HepG2 (cell line): ENCODE measurements at regions not wholly inside any gene's neighbourhood (a gene's known extent, or its start where the extent isn't known, plus 50 kb on each side); places are given as distances from the start of the nearest gene placed in this dataset.

Experiments used
- ATAC-seq: fragments of 200-7000 bp; cut with Tn5 transposase; 3 replicates; pipeline ENCODE4 v1.9.1; 2020; ENCODE audit warnings: mild to moderate bottlenecking, moderate library complexity
- BruUV-seq: library from RNA; stranded (reverse); fragments of 400-500 nt; replicated peaks from 2 replicates; lab custom pipeline; 2021; lab: Mats Ljungman, UMichigan
- CTCF ChIA-PET: fragments of 300-600 bp; formaldehyde crosslinking; extraction: SDS; loops from one replicate; lab custom pipeline; 2021; ENCODE audit warnings: low total read pairs, inconsistent platforms, low intra/inter-chr PET ratio; lab: Yijun Ruan, JAX
- POLR2A ChIA-PET: fragments of 350-600 bp; sonication (Branson Sonifier 250); formaldehyde crosslinking; loops from one replicate; lab custom pipeline; 2020; ENCODE audit warnings: antibody characterized with exemption, inconsistent platforms; lab: Yijun Ruan, JAX
- DNase-seq: peaks from one replicate; pipeline ENCODE4 v3.0.0-alpha.2; 2015; ENCODE audit warnings: low spot score
- FAIRE-seq: peaks from 3 replicates; lab custom pipeline; 2011; peaks lifted over from hg19 to GRCh38; lab: Jason Lieb, UNC
- H2AFZ ChIP-seq: one replicate; pipeline ENCODE4 v1.6.1; 2011; ENCODE audit warnings: low read length, inconsistent platforms
- H3K27ac ChIP-seq: fragments of 300-600 bp; 3 replicates; pipeline ENCODE4 v1.8.0; 2011; ENCODE audit warnings: mixed run types, mild to moderate bottlenecking, mixed read lengths, low read length, inconsistent platforms; ENCODE audit not compliant: insufficient read depth; ENCODE audit errors: extremely low read length
- H3K27me3 ChIP-seq, 2 experiments: fragments of 200-600 bp in 1 of 2; 2 replicates in 1 of 2; 3 replicates in 1 of 2; pipeline versions ENCODE4 v1.6.0 to v1.8.0; 2011; ENCODE audit warnings: low read length in 2 of 2, mild to moderate bottlenecking in 2 of 2, moderate library complexity in 2 of 2, inconsistent platforms in 1 of 2; ENCODE audit not compliant: insufficient read depth in 2 of 2, control insufficient read depth in 1 of 2
- H3K36me3 ChIP-seq, 2 experiments: fragments of 200-600 bp in 1 of 2; replicated peaks in 1 of 2; 2 replicates in 1 of 2; 3 replicates in 1 of 2; pipeline versions ENCODE4 v1.5.1 to v1.8.0; 2011; ENCODE audit warnings: low read length in 2 of 2, inconsistent platforms in 1 of 2; ENCODE audit not compliant: insufficient read depth in 2 of 2, control insufficient read depth in 1 of 2
- H3K4me1 ChIP-seq: 2 replicates; pipeline ENCODE4 v1.5.1; 2012; ENCODE audit warnings: low read length, inconsistent platforms; ENCODE audit not compliant: insufficient read depth
- H3K4me2 ChIP-seq: 2 replicates; pipeline ENCODE4 v1.6.0; 2011; ENCODE audit warnings: low read depth, low read length, inconsistent platforms
- H3K4me3 ChIP-seq, 3 experiments: fragments of 200-600 bp in 1 of 3; sonication (generic), shearing (Covaris generic) in 1 of 3; replicated peaks in 1 of 3; 2 replicates each; pipeline ENCODE4 v1.5.1; 2011 to 2016; ENCODE audit warnings: low read length in 3 of 3, inconsistent platforms in 2 of 3, low read depth in 2 of 3, mild to moderate bottlenecking in 2 of 3, control low read depth in 1 of 3, mixed read lengths in 1 of 3; ENCODE audit not compliant: insufficient read depth in 1 of 3
- H3K79me2 ChIP-seq: one replicate; pipeline ENCODE4 v1.6.1; 2011; ENCODE audit warnings: low read length, inconsistent platforms; ENCODE audit not compliant: insufficient read depth
- H3K9ac ChIP-seq: 2 replicates; pipeline ENCODE4 v1.6.0; 2011; ENCODE audit warnings: mild to moderate bottlenecking, low read depth, low read length, inconsistent platforms; ENCODE audit not compliant: insufficient read depth
- H3K9me3 ChIP-seq: 2 replicates; pipeline ENCODE4 v1.5.1; 2012; ENCODE audit warnings: mild to moderate bottlenecking, low read length
- H4K20me1 ChIP-seq: 2 replicates; pipeline ENCODE4 v1.6.0; 2011; ENCODE audit warnings: inconsistent platforms, mild to moderate bottlenecking, low read length, moderate library complexity; ENCODE audit not compliant: insufficient read depth
- ARID4A ChIP-seq: sonication (generic); formaldehyde crosslinking; IDR thresholded peaks from 2 replicates; pipeline ENCODE4 v1.5.0; 2020; ENCODE audit warnings: mild to moderate bottlenecking, missing genetic modification reagents, borderline replicate concordance
- ARNTL ChIP-seq: sonication (generic); formaldehyde crosslinking; IDR thresholded peaks from 2 replicates; pipeline ENCODE4 v1.4.0; 2020; ENCODE audit warnings: mild to moderate bottlenecking, missing genetic modification reagents
- EP300 ChIP-seq, 3 experiments: sonication (generic) in 1 of 3; formaldehyde crosslinking in 1 of 3; IDR thresholded peaks; 2 replicates each; pipeline versions ENCODE4 v1.5.1 to v1.6.1; 2011 to 2020; ENCODE audit warnings: low read depth in 2 of 3, low read length in 2 of 3, borderline replicate concordance in 1 of 3, improper control_type of control experiment in 1 of 3, mild to moderate bottlenecking in 1 of 3, missing genetic modification reagents in 1 of 3, moderate library complexity in 1 of 3
- ETS1 ChIP-seq: sonication (generic); formaldehyde crosslinking; IDR thresholded peaks from 2 replicates; pipeline ENCODE4 v1.4.0; 2020; ENCODE audit warnings: missing genetic modification reagents
- ETV5 ChIP-seq: IDR thresholded peaks from 2 replicates; pipeline ENCODE4 v1.6.1; 2018; ENCODE audit warnings: missing biosample characterization, missing genetic modification reagents, inconsistent platforms, borderline replicate concordance
- GABPB1 ChIP-seq: IDR thresholded peaks from 2 replicates; pipeline ENCODE4 v1.6.1; 2016; ENCODE audit warnings: mild to moderate bottlenecking, missing genetic modification reagents, moderate library complexity, missing compliant biosample characterization
- JDP2 ChIP-seq: sonication (generic); formaldehyde crosslinking; IDR thresholded peaks from 2 replicates; pipeline ENCODE4 v1.8.1; 2022; ENCODE audit warnings: missing genetic modification reagents, borderline replicate concordance
- MTF1 ChIP-seq: sonication (generic); formaldehyde crosslinking; IDR thresholded peaks from 2 replicates; pipeline ENCODE4 v1.5.0; 2020; ENCODE audit warnings: missing genetic modification reagents
- SCMH1 ChIP-seq: sonication (generic); formaldehyde crosslinking; IDR thresholded peaks from 2 replicates; pipeline ENCODE4 v1.9.0; 2021; ENCODE audit warnings: missing genetic modification reagents, mild to moderate bottlenecking, borderline replicate concordance
- SIN3B ChIP-seq: fragments of 150-350 bp; IDR thresholded peaks from 2 replicates; pipeline ENCODE4 v1.6.1; 2014; ENCODE audit warnings: low read length
- SMC3 ChIP-seq: IDR thresholded peaks from 2 replicates; pipeline ENCODE4 v1.6.1; 2011; ENCODE audit warnings: low read length, improper control_type of control experiment
- SP4 ChIP-seq: sonication (generic); formaldehyde crosslinking; IDR thresholded peaks from 2 replicates; pipeline ENCODE4 v1.8.1; 2023; ENCODE audit warnings: mild to moderate bottlenecking, missing genetic modification reagents
- STAT5B ChIP-seq: sonication (generic); formaldehyde crosslinking; IDR thresholded peaks from 2 replicates; pipeline ENCODE4 v1.4.0; 2020; ENCODE audit warnings: missing genetic modification reagents
- ZBTB42 ChIP-seq: sonication (generic); formaldehyde crosslinking; IDR thresholded peaks from 2 replicates; pipeline ENCODE4 v1.5.0; 2020; ENCODE audit warnings: mild to moderate bottlenecking, missing genetic modification reagents
- ZEB1 ChIP-seq: IDR thresholded peaks from 2 replicates; pipeline ENCODE4 v1.6.1; 2012; ENCODE audit warnings: mild to moderate bottlenecking, low read depth, inconsistent platforms; ENCODE audit not compliant: insufficient replicate concordance
- ZNF550 ChIP-seq: sonication (generic); formaldehyde crosslinking; IDR thresholded peaks from 2 replicates; pipeline ENCODE4 v1.4.0; 2020; ENCODE audit warnings: mild to moderate bottlenecking, missing genetic modification reagents, borderline replicate concordance
- ZNF691 ChIP-seq: sonication (generic); formaldehyde crosslinking; IDR thresholded peaks from 2 replicates; pipeline ENCODE4 v1.4.0; 2020; ENCODE audit warnings: missing genetic modification reagents, low read depth, mild to moderate bottlenecking, borderline replicate concordance
- ZNF724P ChIP-seq: sonication (generic); formaldehyde crosslinking; IDR thresholded peaks from 2 replicates; pipeline ENCODE4 v1.8.0; 2022; ENCODE audit warnings: missing genetic modification reagents, borderline replicate concordance
- WGBS: methylation state at CpG from one replicate; pipeline ENCODE4 v1.1.6; 2017; ENCODE audit warnings: low lambda C conversion rate; 5-methylcytosine and 5-hydroxymethylcytosine counted together
- in situ Hi-C: cut with HindIII; loops from 2 replicates; pipeline ENCODE4 v1.10.0; 2017; ENCODE audit warnings: low pct_unique_long_range_greater_than_20kb; ENCODE audit not compliant: extremely low pct_ligation_motif_present
- intact Hi-C: fragments of 100-400 bp; cut with micrococcal nuclease; formaldehyde crosslinking; loops from one replicate; pipeline ENCODE4 v1.10.0; 2022; ENCODE audit not compliant: unreplicated experiment

GRCh38 chr7:66454600-66455225 is 174.0 kb upstream of the KCTD7 start:
- H3K27ac ChIP-seq = no peak overlapping the region

More at GRCh38 chr7:66454600-66455225, 174.0 kb upstream of the KCTD7 start:
- H4K20me1 ChIP-seq = no peaks in the 10 kb centered on the region
- peaks cover 12% of the 10 kb centered on the region for H3K4me1 ChIP-seq
- TF ChIP-seq ETV5 (CRISPR knock-in tag) (no peak), ARNTL (CRISPR knock-in tag) (no peak), SP4 (no peak), JDP2 (no peak), ETS1 (CRISPR knock-in tag) (no peak), ZEB1 (no peak), ZNF691 (CRISPR knock-in tag) (no peak), ZNF550 (CRISPR knock-in tag) (no peak), MTF1 (CRISPR knock-in tag) (no peak), EP300 (IDR thresholded peaks at IDR 0.05; ENCODE audit: low read depth in 2 of 2, low read length in 2 of 2) (no peak), EP300 (CRISPR knock-in tag; IDR thresholded peaks at IDR 0.05; ENCODE audit: borderline replicate concordance) (no peak), SMC3 (no peak), GABPB1 (no peak), ZBTB42 (CRISPR knock-in tag) (no peak), ZNF724P (CRISPR knock-in tag) (no peak), SIN3B (no peak), ARID4A (no peak), SCMH1 (CRISPR knock-in tag) (no peak), STAT5B (CRISPR knock-in tag) (no peak)
- TF ChIP-seq, all 625 proteins: peak for 0
- Histone ChIP-seq H3K27me3 (no peaks in the 10 kb centered on the region), H3K9me3 (no peaks in the 10 kb centered on the region), H3K36me3 (peaks cover 0 to 6% of the 10 kb centered on the region in 2 experiments; a peak in 1 of 5 replicates), H3K79me2 (no peaks in the 10 kb centered on the region), H3K9ac (no peak overlapping the region), H2AFZ (no peak overlapping the region), H3K4me2 (no peak overlapping the region), H3K4me3 (no peak overlapping the region)
- FAIRE-seq (no peak), ATAC-seq (no peak), DNase-seq (no peak)
- intact Hi-C loops (no loop called here), in situ Hi-C loops (no loop called here)
- 94% methylated on average over 5 of the region's 5 CpGs for WGBS
- BruUV-seq = no TSS peak
- CTCF ChIA-PET = no interaction called here
- POLR2A ChIA-PET = no interaction called here
